Parathyroid adenoma (tissue), 2 donors: ENCODE measurements at regions not wholly inside any gene's neighbourhood (a gene's known extent, or its start where the extent isn't known, plus 50 kb on each side); places are given as distances from the start of the nearest gene placed in this dataset.

Experiments
- H2AFZ ChIP-seq: fragments of 300-600 bp; sonication (generic); one replicate; pipeline ENCODE4 v1.7.0; 2017; ENCODE audit warnings: antibody characterized with exemption, mild to moderate bottlenecking
- H3K27ac ChIP-seq: fragments of 300-600 bp; sonication (generic); one replicate; pipeline ENCODE4 v1.7.0; 2017
- H3K27me3 ChIP-seq: fragments of 300-600 bp; sonication (generic); one replicate; pipeline ENCODE4 v1.7.0; 2017; ENCODE audit warnings: low read length; ENCODE audit not compliant: control insufficient read depth, insufficient read depth
- H3K36me3 ChIP-seq: fragments of 300-600 bp; sonication (generic); one replicate; pipeline ENCODE4 v1.7.0; 2017; ENCODE audit warnings: low read length; ENCODE audit not compliant: control insufficient read depth, insufficient read depth
- H3K4me1 ChIP-seq: fragments of 300-600 bp; sonication (generic); one replicate; pipeline ENCODE4 v1.7.0; 2017; ENCODE audit warnings: control low read depth
- H3K4me2 ChIP-seq: fragments of 300-600 bp; sonication (generic); one replicate; pipeline ENCODE4 v1.7.0; 2017; ENCODE audit warnings: low read length
- H3K4me3 ChIP-seq: fragments of 300-600 bp; sonication (generic); one replicate; pipeline ENCODE4 v1.7.0; 2017; ENCODE audit warnings: low read depth, low read length
- H3K79me2 ChIP-seq: fragments of 300-600 bp; sonication (generic); one replicate; pipeline ENCODE4 v1.7.0; 2017; ENCODE audit warnings: control low read depth
- H3K9ac ChIP-seq: fragments of 300-600 bp; sonication (generic); one replicate; pipeline ENCODE4 v1.7.0; 2017; ENCODE audit warnings: mild to moderate bottlenecking
- H3K9me3 ChIP-seq: fragments of 300-600 bp; sonication (generic); one replicate; pipeline ENCODE4 v1.7.0; 2017; ENCODE audit warnings: low read length; ENCODE audit not compliant: control insufficient read depth
- TF ChIP-seq, protein P1 (sequence below): fragments of 300-600 bp; sonication (generic); IDR thresholded peaks from one replicate; pipeline ENCODE4 v1.7.0; 2017; ENCODE audit warnings: antibody characterized with exemption, mild to moderate bottlenecking
- donor health status: primary hyperparathyroidism.

DNA sequence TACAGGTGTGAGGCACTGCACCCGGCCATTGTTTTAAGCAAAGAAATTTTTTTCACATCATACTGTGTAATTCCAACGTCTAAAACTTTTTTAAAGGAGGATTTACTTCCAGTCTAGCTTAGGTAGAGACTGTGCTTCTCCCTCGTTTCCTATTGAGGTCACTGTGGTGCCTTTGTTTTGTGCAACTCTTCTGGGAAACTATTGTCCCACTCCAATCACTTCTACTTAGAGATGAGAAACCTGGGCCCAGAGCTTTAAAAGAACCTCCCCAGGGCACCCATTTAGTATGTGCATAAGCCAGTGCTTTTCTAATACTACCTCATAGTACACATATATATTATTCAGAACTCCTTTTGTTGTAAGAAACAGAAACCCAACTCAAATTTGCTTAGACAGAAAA lies 120.0 kb upstream of the ZNF644 start:
- Histone ChIP-seq H3K4me3 (no peak overlapping the region), H3K4me2 (no peak overlapping the region), H2AFZ (no peak overlapping the region), H3K9ac (no peak overlapping the region), H3K4me1 (no peaks in the 10 kb centered on the region), H3K9me3 (no peaks in the 10 kb centered on the region), H3K27me3 (no peaks in the 10 kb centered on the region), H3K36me3 (no peaks in the 10 kb centered on the region), H3K79me2 (no peaks in the 10 kb centered on the region), H3K27ac (no peak overlapping the region)
- TF ChIP-seq, protein P1, sequence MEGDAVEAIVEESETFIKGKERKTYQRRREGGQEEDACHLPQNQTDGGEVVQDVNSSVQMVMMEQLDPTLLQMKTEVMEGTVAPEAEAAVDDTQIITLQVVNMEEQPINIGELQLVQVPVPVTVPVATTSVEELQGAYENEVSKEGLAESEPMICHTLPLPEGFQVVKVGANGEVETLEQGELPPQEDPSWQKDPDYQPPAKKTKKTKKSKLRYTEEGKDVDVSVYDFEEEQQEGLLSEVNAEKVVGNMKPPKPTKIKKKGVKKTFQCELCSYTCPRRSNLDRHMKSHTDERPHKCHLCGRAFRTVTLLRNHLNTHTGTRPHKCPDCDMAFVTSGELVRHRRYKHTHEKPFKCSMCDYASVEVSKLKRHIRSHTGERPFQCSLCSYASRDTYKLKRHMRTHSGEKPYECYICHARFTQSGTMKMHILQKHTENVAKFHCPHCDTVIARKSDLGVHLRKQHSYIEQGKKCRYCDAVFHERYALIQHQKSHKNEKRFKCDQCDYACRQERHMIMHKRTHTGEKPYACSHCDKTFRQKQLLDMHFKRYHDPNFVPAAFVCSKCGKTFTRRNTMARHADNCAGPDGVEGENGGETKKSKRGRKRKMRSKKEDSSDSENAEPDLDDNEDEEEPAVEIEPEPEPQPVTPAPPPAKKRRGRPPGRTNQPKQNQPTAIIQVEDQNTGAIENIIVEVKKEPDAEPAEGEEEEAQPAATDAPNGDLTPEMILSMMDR, result no peak

DNA sequence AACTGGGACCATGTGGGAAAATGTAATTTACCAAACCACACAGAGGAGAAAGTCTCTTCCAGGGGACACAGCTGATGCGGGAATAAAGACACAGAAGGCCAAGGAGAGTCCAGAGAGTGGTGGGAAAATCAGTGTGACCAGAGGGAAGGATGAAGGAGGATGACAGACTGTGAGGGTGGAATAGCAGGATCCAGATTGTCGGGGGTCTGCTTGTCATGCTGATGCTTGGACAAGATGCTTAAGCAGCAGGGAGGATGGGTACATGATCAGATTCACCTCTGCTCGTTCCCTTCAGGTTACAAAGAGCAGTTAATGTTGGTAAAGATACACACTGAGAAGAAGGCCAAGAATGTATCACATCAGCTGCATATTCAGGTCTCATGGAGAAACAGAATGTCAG lies 117.1 kb upstream of the ZNF644 start:
- no peak overlapping the region for H3K4me2 ChIP-seq
- TF ChIP-seq, protein P1, result no peak
- no peaks in the 10 kb centered on the region for H3K36me3 ChIP-seq
- no peak overlapping the region for H3K27ac ChIP-seq
- no peaks in the 10 kb centered on the region for H3K4me1 ChIP-seq
- no peak overlapping the region for H3K9ac ChIP-seq
- no peaks in the 10 kb centered on the region for H3K9me3 ChIP-seq
- no peaks in the 10 kb centered on the region for H3K27me3 ChIP-seq
- H3K4me3 ChIP-seq, result no peak overlapping the region
- no peaks in the 10 kb centered on the region for H3K79me2 ChIP-seq
- H2AFZ ChIP-seq, result no peak overlapping the region

DNA sequence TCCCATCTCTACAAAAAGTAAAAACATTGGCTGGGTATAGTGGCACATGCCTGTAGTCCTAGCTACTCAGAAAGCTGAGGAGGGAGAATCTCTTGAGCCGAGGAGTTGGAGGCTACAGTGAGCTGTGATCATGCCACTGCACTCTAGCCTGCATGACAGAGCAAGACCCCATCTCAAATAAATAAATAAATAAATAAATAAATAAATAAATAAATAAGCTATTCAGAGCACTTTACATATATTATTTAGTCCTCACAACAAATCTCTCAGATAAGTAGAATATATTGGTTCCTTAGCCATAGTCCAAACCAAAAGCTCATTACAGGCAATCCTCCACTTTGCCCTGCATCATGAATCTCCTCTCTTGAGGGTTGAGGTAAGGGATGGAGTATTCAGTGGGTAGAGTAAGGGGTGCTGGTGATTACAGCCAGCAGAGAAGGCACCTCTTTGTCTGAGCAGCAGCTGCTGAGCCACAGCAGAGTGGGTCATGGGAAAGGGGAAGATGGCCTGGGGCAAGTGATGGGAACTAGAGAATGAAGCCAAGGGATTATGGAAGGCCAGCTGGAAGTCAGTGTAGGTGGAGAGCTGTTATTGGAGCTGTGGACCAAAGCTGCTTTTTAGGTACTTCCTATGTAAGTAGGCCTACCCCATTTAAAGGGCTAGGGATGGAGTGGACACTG lies 115.5 kb upstream of the ZNF644 start:
- Histone ChIP-seq H3K27me3 (no peaks in the 10 kb centered on the region), H2AFZ (no peak overlapping the region), H3K4me1 (no peaks in the 10 kb centered on the region), H3K79me2 (no peaks in the 10 kb centered on the region), H3K9ac (no peak overlapping the region), H3K9me3 (no peaks in the 10 kb centered on the region), H3K27ac (no peak overlapping the region), H3K4me3 (no peak overlapping the region), H3K4me2 (no peak overlapping the region), H3K36me3 (no peaks in the 10 kb centered on the region)
- TF ChIP-seq, protein P1, result no peak

DNA sequence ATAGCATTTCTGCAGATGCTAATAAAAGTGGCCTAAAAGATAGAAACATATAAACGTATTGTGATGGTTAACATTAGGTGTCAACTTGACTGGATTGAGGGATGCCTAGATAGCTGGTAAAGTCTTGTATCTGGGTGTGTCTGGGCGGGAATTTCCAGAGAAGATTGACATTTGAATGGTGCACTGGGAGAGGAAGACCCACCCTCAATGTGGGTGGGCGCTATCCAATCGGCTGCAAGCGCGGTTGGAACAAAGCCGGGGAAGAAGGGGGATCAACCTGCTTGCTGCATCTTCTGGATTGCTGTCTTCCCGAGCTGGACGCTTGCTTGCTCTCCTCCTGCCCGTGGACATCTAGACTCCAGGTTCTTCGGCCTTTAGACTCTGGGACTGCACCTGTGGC lies 114.0 kb upstream of the ZNF644 start:
- H3K9me3 ChIP-seq, result no peaks in the 10 kb centered on the region
- no peak overlapping the region for H3K4me2 ChIP-seq
- no peaks in the 10 kb centered on the region for H3K36me3 ChIP-seq
- H3K9ac ChIP-seq, result no peak overlapping the region
- H3K27ac ChIP-seq, result no peak overlapping the region
- H3K79me2 ChIP-seq, result no peaks in the 10 kb centered on the region
- TF ChIP-seq, protein P1, result no peak
- no peak overlapping the region for H2AFZ ChIP-seq
- H3K4me1 ChIP-seq, result no peaks in the 10 kb centered on the region
- H3K4me3 ChIP-seq, result no peak overlapping the region
- no peaks in the 10 kb centered on the region for H3K27me3 ChIP-seq

DNA sequence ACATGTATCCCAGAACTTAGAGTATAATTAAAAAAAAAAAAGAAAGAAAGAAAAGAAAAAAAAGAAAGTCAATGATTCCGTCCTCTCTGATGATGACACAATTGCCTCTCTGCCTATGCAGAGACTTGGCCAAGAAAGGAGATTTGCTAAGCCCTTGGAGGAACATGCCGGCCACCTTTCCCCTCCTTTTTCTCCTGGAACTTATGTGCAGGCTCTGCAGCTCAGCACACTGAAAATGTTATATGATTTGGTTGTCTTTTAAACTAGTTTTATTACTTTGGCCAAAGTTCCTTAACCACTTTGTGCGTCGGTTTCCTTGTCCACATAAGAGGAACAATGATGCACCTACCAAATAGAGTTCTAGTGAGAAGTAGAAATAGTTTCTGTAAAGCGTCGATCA lies 111.4 kb upstream of the ZNF644 start:
- Histone ChIP-seq H3K79me2 (no peaks in the 10 kb centered on the region), H3K4me2 (no peak overlapping the region), H3K4me3 (no peak overlapping the region), H3K9ac (no peak overlapping the region), H3K27ac (no peak overlapping the region), H2AFZ (no peak overlapping the region), H3K4me1 (no peaks in the 10 kb centered on the region), H3K9me3 (no peaks in the 10 kb centered on the region), H3K36me3 (no peaks in the 10 kb centered on the region), H3K27me3 (no peaks in the 10 kb centered on the region)
- TF ChIP-seq, protein P1, result no peak
